HepG2 (cell line): ENCODE measurements at regions not wholly inside any gene's neighbourhood (a gene's known extent, or its start where the extent isn't known, plus 50 kb on each side); places are given as distances from the start of the nearest gene placed in this dataset.

Source experiments
- CTCF ChIP-seq: sonication (generic); formaldehyde crosslinking; IDR thresholded peaks from 2 replicates; pipeline ENCODE4 v1.5.0; 2020; ENCODE audit warnings: mild to moderate bottlenecking, missing genetic modification reagents, moderate library complexity
- DMAP1 ChIP-seq: IDR thresholded peaks from 2 replicates; pipeline ENCODE4 v1.6.1; 2016
- EHMT2 ChIP-seq: fragments of 200-600 bp; sonication (generic); IDR thresholded peaks from 2 replicates; pipeline ENCODE4 v1.7.0; 2017; ENCODE audit warnings: antibody characterized with exemption, low read depth, low read length, borderline replicate concordance
- FOXA1 ChIP-seq, 2 experiments: fragments of 450-650 bp in 1 of 2; sonication (generic) in 1 of 2; formaldehyde crosslinking in 1 of 2; IDR thresholded peaks; 2 replicates each; pipeline versions ENCODE4 v1.4.0 to v1.6.1; 2016 to 2020; ENCODE audit warnings: missing genetic modification reagents in 1 of 2
- JUNB ChIP-seq: sonication (generic); formaldehyde crosslinking; IDR thresholded peaks from 2 replicates; pipeline ENCODE4 v1.8.0; 2022; ENCODE audit warnings: missing genetic modification reagents, mild to moderate bottlenecking, borderline replicate concordance
- POLR2AphosphoS5 ChIP-seq: IDR thresholded peaks from 2 replicates; pipeline ENCODE4 v1.6.1; 2012; ENCODE audit warnings: low read depth, low read length
- RAD21 ChIP-seq: fragments of 450-650 bp; formaldehyde crosslinking; IDR thresholded peaks from 2 replicates; pipeline ENCODE4 v1.5.0; 2020; ENCODE audit warnings: mild to moderate bottlenecking
- TCF12 ChIP-seq, 2 experiments: fragments of 450-650 bp in 1 of 2; sonication (generic) in 1 of 2; formaldehyde crosslinking in 1 of 2; IDR thresholded peaks; 2 replicates each; pipeline versions ENCODE4 v1.6.1 to v1.8.0; 2017 to 2022; ENCODE audit warnings: antibody characterized with exemption in 1 of 2, mild to moderate bottlenecking in 1 of 2, missing genetic modification reagents in 1 of 2, moderate library complexity in 1 of 2
- U2AF2 ChIP-seq: fragments of 200-400 bp; formaldehyde crosslinking; IDR thresholded peaks from 2 replicates; pipeline ENCODE4 v1.6.1; 2017; ENCODE audit warnings: low read depth, mild to moderate bottlenecking, low read length
- ZBTB3 ChIP-seq: sonication (generic); formaldehyde crosslinking; IDR thresholded peaks from 2 replicates; pipeline ENCODE4 v1.4.0; 2020; ENCODE audit warnings: low read depth, mild to moderate bottlenecking, moderate library complexity, missing genetic modification reagents, borderline replicate concordance
- ZBTB8A ChIP-seq: sonication (generic); formaldehyde crosslinking; IDR thresholded peaks from 2 replicates; pipeline ENCODE4 v1.4.0; 2020; ENCODE audit warnings: mild to moderate bottlenecking, low read depth, missing genetic modification reagents, borderline replicate concordance
- TF ChIP-seq, protein P1 (sequence below): sonication (generic); formaldehyde crosslinking; IDR thresholded peaks from 2 replicates; pipeline ENCODE4 v1.8.1; 2023; ENCODE audit warnings: missing genetic modification reagents, inconsistent platforms, borderline replicate concordance
- TF ChIP-seq, protein P2 (sequence below): sonication (generic); formaldehyde crosslinking; IDR thresholded peaks from 2 replicates; pipeline ENCODE4 v1.4.0; 2020; ENCODE audit warnings: mild to moderate bottlenecking, missing genetic modification reagents

DNA sequence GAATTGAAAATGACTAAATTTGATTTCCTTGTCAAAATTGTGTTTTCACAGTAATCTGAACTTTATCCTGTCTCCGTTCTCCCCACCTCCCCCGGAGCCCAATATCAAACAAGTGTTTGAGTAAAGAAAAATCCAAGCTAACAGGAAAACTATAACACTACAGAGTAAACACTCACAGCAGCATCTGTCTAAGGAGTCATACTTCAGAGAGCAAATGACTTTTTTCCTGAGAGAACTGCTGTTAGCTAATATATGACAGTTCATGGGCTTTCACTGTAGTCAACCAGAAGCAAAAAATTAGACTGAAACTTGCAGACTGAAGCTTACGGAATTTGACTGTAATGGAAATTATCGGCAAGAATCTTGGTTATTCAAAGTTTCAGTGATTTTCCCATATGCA, 321.7 kb downstream of the ANKRD50 start:
- TF ChIP-seq JUNB (no peak), TCF12 (IDR thresholded peaks at IDR 0.05) (no peak), TCF12 (CRISPR knock-in tag; IDR thresholded peaks at IDR 0.05) (no peak), DMAP1 (CRISPR knock-in tag) (no peak), CTCF (no peak), ZBTB3 (CRISPR knock-in tag) (no peak), POLR2AphosphoS5 (no peak), RAD21 (CRISPR knock-in tag) (no peak), U2AF2 (no peak), FOXA1 (IDR thresholded peaks at IDR 0.05) (no peak), FOXA1 (CRISPR knock-in tag; IDR thresholded peaks at IDR 0.05) (no peak), EHMT2 (no peak), ZBTB8A (CRISPR knock-in tag) (no peak)
- TF ChIP-seq, protein P1, sequence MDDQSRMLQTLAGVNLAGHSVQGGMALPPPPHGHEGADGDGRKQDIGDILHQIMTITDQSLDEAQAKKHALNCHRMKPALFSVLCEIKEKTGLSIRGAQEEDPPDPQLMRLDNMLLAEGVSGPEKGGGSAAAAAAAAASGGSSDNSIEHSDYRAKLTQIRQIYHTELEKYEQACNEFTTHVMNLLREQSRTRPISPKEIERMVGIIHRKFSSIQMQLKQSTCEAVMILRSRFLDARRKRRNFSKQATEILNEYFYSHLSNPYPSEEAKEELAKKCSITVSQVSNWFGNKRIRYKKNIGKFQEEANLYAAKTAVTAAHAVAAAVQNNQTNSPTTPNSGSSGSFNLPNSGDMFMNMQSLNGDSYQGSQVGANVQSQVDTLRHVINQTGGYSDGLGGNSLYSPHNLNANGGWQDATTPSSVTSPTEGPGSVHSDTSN = no peak
- TF ChIP-seq, protein P2, sequence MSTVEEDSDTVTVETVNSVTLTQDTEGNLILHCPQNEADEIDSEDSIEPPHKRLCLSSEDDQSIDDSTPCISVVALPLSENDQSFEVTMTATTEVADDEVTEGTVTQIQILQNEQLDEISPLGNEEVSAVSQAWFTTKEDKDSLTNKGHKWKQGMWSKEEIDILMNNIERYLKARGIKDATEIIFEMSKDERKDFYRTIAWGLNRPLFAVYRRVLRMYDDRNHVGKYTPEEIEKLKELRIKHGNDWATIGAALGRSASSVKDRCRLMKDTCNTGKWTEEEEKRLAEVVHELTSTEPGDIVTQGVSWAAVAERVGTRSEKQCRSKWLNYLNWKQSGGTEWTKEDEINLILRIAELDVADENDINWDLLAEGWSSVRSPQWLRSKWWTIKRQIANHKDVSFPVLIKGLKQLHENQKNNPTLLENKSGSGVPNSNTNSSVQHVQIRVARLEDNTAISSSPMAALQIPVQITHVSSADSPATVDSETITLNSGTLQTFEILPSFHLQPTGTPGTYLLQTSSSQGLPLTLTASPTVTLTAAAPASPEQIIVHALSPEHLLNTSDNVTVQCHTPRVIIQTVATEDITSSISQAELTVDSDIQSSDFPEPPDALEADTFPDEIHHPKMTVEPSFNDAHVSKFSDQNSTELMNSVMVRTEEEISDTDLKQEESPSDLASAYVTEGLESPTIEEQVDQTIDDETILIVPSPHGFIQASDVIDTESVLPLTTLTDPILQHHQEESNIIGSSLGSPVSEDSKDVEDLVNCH = no peak
